ENCODE measurements at regions not wholly inside any gene's neighbourhood (a gene's known extent, or its start where the extent isn't known, plus 50 kb on each side); places are given as distances from the start of the nearest gene placed in this dataset.

DNA sequence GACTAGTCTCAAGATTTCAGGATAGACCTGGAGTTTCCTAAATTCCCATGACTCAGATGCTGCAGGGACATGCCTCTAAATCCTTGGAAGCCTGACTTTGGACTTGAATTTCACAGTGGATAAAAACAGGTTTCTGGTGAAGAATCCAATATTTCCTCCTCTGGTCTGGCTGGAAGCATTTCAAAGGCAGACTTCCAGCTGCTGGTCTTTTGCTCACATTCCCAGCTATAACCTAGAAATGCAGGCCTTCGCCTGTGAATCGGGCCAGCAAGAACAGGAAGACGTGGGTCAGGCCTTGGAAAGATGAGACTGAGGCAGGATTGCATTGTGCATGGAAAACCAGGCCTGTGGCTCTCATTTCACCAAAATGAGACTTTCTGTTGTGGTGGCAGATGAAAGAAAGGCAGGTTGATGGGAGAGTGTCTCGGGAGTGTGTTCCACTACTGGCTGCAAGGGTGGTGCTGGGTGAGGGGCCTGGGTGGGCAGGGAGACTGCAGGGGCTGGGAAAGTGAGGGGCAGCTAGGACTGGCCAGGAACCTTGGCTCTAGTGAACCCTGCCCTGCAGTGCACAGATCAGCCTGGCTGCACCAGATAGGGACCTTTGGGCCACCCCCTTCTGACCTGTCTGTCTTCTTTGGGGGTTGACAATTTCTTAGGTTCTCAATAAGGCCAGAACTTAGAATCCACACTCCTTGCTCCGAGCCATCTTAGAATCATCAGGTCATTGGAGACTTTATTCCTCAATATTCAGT is 488.8 kb upstream of the MKI67 start:
- H2BK120ac ChIP-seq (ENCODE audit: low read depth, low read length) = no peak overlapping the region
- H4K91ac ChIP-seq (ENCODE audit: low read length) = no peak overlapping the region
- H2AFZ ChIP-seq (ENCODE audit: low read depth, low read length) = no peak overlapping the region
- no peak overlapping the region for H4K8ac ChIP-seq (ENCODE audit: low read length)
- H2BK5ac ChIP-seq (ENCODE audit: low read depth, low read length, poor library complexity, severe bottlenecking) = no peak overlapping the region
- no peak overlapping the region for H3K27ac ChIP-seq (ENCODE audit: low read length, poor library complexity, severe bottlenecking)
- H3K4me1 ChIP-seq (ENCODE audit: control insufficient read depth, insufficient read depth, low read depth, low read length) = no peaks in the 10 kb centered on the region
- no peak overlapping the region for H2BK12ac ChIP-seq (ENCODE audit: low read length in 2 of 2)
- no peak overlapping the region for H3K4ac ChIP-seq (ENCODE audit: low read depth in 1 of 2, low read length in 2 of 2)
- no peaks in the 10 kb centered on the region for H3K36me3 ChIP-seq (ENCODE audit: control insufficient read depth in 1 of 2, insufficient read depth in 2 of 2, low read depth in 1 of 2, low read length in 2 of 2)
- H2AK5ac ChIP-seq (ENCODE audit: low read length, severe bottlenecking) = no peak overlapping the region
- no peak for DNase-seq
- peaks cover 0 to 4% of the 10 kb centered on the region in 2 experiments for H3K27me3 ChIP-seq (ENCODE audit: control insufficient read depth in 1 of 2, insufficient read depth in 1 of 2, low read length in 2 of 2)
- 69% methylated on average over 5 of the region's 5 CpGs for WGBS
- no peak overlapping the region for H3K4me3 ChIP-seq (ENCODE audit: insufficient read depth in 1 of 2, low read depth in 1 of 2, low read length in 2 of 2)
- H3K23ac ChIP-seq (ENCODE audit: low read length in 2 of 2) = no peak overlapping the region
- H3K79me1 ChIP-seq (replicated peaks; ENCODE audit: low read length, poor library complexity, severe bottlenecking) = no peaks in the 10 kb centered on the region
- H3K9me3 ChIP-seq (ENCODE audit: control insufficient read depth, low read length) = no peaks in the 10 kb centered on the region
- no peak overlapping the region for H3K9ac ChIP-seq (ENCODE audit: low read length)
- no peak overlapping the region for H3K18ac ChIP-seq (ENCODE audit: low read depth in 1 of 2, low read length in 2 of 2)
- no peak overlapping the region for H2BK15ac ChIP-seq (ENCODE audit: low read depth, poor library complexity, severe bottlenecking)
- H3K14ac ChIP-seq (ENCODE audit: low read length in 2 of 2) = no peak overlapping the region
- no peak overlapping the region for H3K4me2 ChIP-seq (ENCODE audit: low read length, poor library complexity, severe bottlenecking)

GRCh38 chr10:128617532-128617931 is 491.3 kb upstream of the MKI67 start:
- no peak overlapping the region for H2BK12ac ChIP-seq (ENCODE audit: low read length in 2 of 2)
- H3K4me1 ChIP-seq (ENCODE audit: control insufficient read depth, insufficient read depth, low read depth, low read length) = no peaks in the 10 kb centered on the region
- H4K8ac ChIP-seq (ENCODE audit: low read length) = no peak overlapping the region
- no peak overlapping the region for H3K27ac ChIP-seq (ENCODE audit: low read length, poor library complexity, severe bottlenecking)
- no peak overlapping the region for H4K91ac ChIP-seq (ENCODE audit: low read length)
- H3K4me3 ChIP-seq (ENCODE audit: insufficient read depth in 1 of 2, low read depth in 1 of 2, low read length in 2 of 2) = no peak overlapping the region
- H3K14ac ChIP-seq (ENCODE audit: low read length in 2 of 2) = no peak overlapping the region
- no peak overlapping the region for H2BK15ac ChIP-seq (ENCODE audit: low read depth, poor library complexity, severe bottlenecking)
- H3K23ac ChIP-seq (ENCODE audit: low read length in 2 of 2) = no peak overlapping the region
- no peak overlapping the region for H2AK5ac ChIP-seq (ENCODE audit: low read length, severe bottlenecking)
- DNase-seq = no peak
- H3K4ac ChIP-seq (ENCODE audit: low read depth in 1 of 2, low read length in 2 of 2) = no peak overlapping the region
- no peak overlapping the region for H3K4me2 ChIP-seq (ENCODE audit: low read length, poor library complexity, severe bottlenecking)
- 33% methylated on average over 2 of the region's 2 CpGs for WGBS
- no peak overlapping the region for H2AFZ ChIP-seq (ENCODE audit: low read depth, low read length)
- no peaks in the 10 kb centered on the region for H3K36me3 ChIP-seq (ENCODE audit: control insufficient read depth in 1 of 2, insufficient read depth in 2 of 2, low read depth in 1 of 2, low read length in 2 of 2)
- no peak overlapping the region for H3K18ac ChIP-seq (ENCODE audit: low read depth in 1 of 2, low read length in 2 of 2)
- H3K9ac ChIP-seq (ENCODE audit: low read length) = no peak overlapping the region
- no peaks in the 10 kb centered on the region for H3K79me1 ChIP-seq (replicated peaks; ENCODE audit: low read length, poor library complexity, severe bottlenecking)
- no peak overlapping the region for H2BK5ac ChIP-seq (ENCODE audit: low read depth, low read length, poor library complexity, severe bottlenecking)
- peaks cover 0 to 4% of the 10 kb centered on the region in 2 experiments for H3K27me3 ChIP-seq (ENCODE audit: control insufficient read depth in 1 of 2, insufficient read depth in 1 of 2, low read length in 2 of 2)
- H3K9me3 ChIP-seq (ENCODE audit: control insufficient read depth, low read length) = no peaks in the 10 kb centered on the region
- H2BK120ac ChIP-seq (ENCODE audit: low read depth, low read length) = no peak overlapping the region

DNA sequence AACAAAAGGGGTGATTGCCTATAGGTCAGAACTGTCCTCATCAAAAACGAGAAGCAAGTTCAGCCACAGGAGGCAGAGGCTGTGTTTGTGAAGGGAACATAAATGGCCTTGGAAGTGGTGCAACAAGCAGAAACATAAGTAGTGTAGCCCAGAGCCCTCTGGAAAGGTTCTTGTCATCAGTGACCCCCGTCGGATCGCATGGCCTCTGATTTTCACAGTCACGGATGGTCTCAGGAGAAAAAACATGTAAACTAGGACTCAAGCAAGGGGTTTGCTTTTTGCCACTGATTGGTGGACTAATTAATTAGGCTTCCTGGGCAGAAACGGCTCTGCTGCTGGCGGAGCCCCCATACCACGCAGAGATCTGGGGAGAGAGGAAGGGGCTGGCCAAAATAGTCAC is 496.5 kb upstream of the MKI67 start:
- H2BK15ac ChIP-seq (ENCODE audit: low read depth, poor library complexity, severe bottlenecking) = no peak overlapping the region
- H4K8ac ChIP-seq (ENCODE audit: low read length) = no peak overlapping the region
- H3K9ac ChIP-seq (ENCODE audit: low read length) = no peak overlapping the region
- H3K23ac ChIP-seq (ENCODE audit: low read length in 2 of 2) = no peak overlapping the region
- no peak overlapping the region for H2BK120ac ChIP-seq (ENCODE audit: low read depth, low read length)
- peaks cover 0 to 4% of the 10 kb centered on the region in 2 experiments for H3K27me3 ChIP-seq (ENCODE audit: control insufficient read depth in 1 of 2, insufficient read depth in 1 of 2, low read length in 2 of 2)
- no peaks in the 10 kb centered on the region for H3K36me3 ChIP-seq (ENCODE audit: control insufficient read depth in 1 of 2, insufficient read depth in 2 of 2, low read depth in 1 of 2, low read length in 2 of 2)
- H3K27ac ChIP-seq (ENCODE audit: low read length, poor library complexity, severe bottlenecking) = no peak overlapping the region
- no peak for DNase-seq
- H2BK12ac ChIP-seq (ENCODE audit: low read length in 2 of 2) = no peak overlapping the region
- no peak overlapping the region for H3K14ac ChIP-seq (ENCODE audit: low read length in 2 of 2)
- no peaks in the 10 kb centered on the region for H3K4me1 ChIP-seq (ENCODE audit: control insufficient read depth, insufficient read depth, low read depth, low read length)
- H4K91ac ChIP-seq (ENCODE audit: low read length) = no peak overlapping the region
- 90% methylated on average over 8 of the region's 8 CpGs for WGBS
- no peak overlapping the region for H2BK5ac ChIP-seq (ENCODE audit: low read depth, low read length, poor library complexity, severe bottlenecking)
- H2AFZ ChIP-seq (ENCODE audit: low read depth, low read length) = no peak overlapping the region
- H3K4me2 ChIP-seq (ENCODE audit: low read length, poor library complexity, severe bottlenecking) = no peak overlapping the region
- no peak overlapping the region for H2AK5ac ChIP-seq (ENCODE audit: low read length, severe bottlenecking)
- no peaks in the 10 kb centered on the region for H3K9me3 ChIP-seq (ENCODE audit: control insufficient read depth, low read length)
- no peak overlapping the region for H3K18ac ChIP-seq (ENCODE audit: low read depth in 1 of 2, low read length in 2 of 2)
- no peaks in the 10 kb centered on the region for H3K79me1 ChIP-seq (replicated peaks; ENCODE audit: low read length, poor library complexity, severe bottlenecking)
- no peak overlapping the region for H3K4me3 ChIP-seq (ENCODE audit: insufficient read depth in 1 of 2, low read depth in 1 of 2, low read length in 2 of 2)
- no peak overlapping the region for H3K4ac ChIP-seq (ENCODE audit: low read depth in 1 of 2, low read length in 2 of 2)

DNA sequence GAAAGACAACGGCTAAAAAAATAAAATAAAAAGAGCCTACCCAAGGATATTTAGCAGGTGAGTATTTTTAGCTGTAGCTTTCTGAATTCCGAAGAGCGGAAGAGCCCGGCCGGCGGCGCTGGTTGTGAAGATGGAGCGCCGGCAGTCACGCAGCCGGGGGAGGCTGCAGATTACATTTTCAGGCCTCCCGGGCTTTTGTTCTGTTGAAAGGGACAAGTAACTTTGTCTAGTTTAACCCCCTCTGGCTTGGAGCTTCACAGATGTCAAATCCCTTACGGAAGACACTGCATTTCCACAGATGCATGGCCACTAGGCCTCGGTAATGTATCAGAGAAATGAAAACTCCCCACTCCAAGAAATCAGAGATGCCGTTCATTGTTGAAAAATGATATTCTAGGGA is 497.6 kb upstream of the MKI67 start:
- Histone ChIP-seq H3K79me1 (replicated peaks; ENCODE audit: low read length, poor library complexity, severe bottlenecking) (no peaks in the 10 kb centered on the region), H3K27me3 (ENCODE audit: control insufficient read depth in 1 of 2, insufficient read depth in 1 of 2, low read length in 2 of 2) (peaks cover 0 to 4% of the 10 kb centered on the region in 2 experiments), H3K9me3 (ENCODE audit: control insufficient read depth, low read length) (no peaks in the 10 kb centered on the region), H3K27ac (ENCODE audit: low read length, poor library complexity, severe bottlenecking) (no peak overlapping the region), H3K9ac (ENCODE audit: low read length) (no peak overlapping the region), H3K14ac (ENCODE audit: low read length in 2 of 2) (no peak overlapping the region), H2BK5ac (ENCODE audit: low read depth, low read length, poor library complexity, severe bottlenecking) (no peak overlapping the region), H4K91ac (ENCODE audit: low read length) (no peak overlapping the region), H2BK12ac (ENCODE audit: low read length in 2 of 2) (no peak overlapping the region), H2AFZ (ENCODE audit: low read depth, low read length) (no peak overlapping the region), H3K36me3 (ENCODE audit: control insufficient read depth in 1 of 2, insufficient read depth in 2 of 2, low read depth in 1 of 2, low read length in 2 of 2) (no peaks in the 10 kb centered on the region), H3K4me2 (ENCODE audit: low read length, poor library complexity, severe bottlenecking) (no peak overlapping the region), H2BK15ac (ENCODE audit: low read depth, poor library complexity, severe bottlenecking) (no peak overlapping the region), H3K4me3 (ENCODE audit: insufficient read depth in 1 of 2, low read depth in 1 of 2, low read length in 2 of 2) (no peak overlapping the region), H4K8ac (ENCODE audit: low read length) (no peak overlapping the region), H2BK120ac (ENCODE audit: low read depth, low read length) (no peak overlapping the region), H2AK5ac (ENCODE audit: low read length, severe bottlenecking) (no peak overlapping the region), H3K18ac (ENCODE audit: low read depth in 1 of 2, low read length in 2 of 2) (no peak overlapping the region), H3K4me1 (ENCODE audit: control insufficient read depth, insufficient read depth, low read depth, low read length) (no peaks in the 10 kb centered on the region), H3K23ac (ENCODE audit: low read length in 2 of 2) (no peak overlapping the region), H3K4ac (ENCODE audit: low read depth in 1 of 2, low read length in 2 of 2) (no peak overlapping the region)
- WGBS = 93% methylated on average over 15 of the region's 15 CpGs
- DNase-seq = no peak

Measured in mesenchymal stem cell (in vitro differentiated cells and primary cell).